SW 1271 (cell line): ENCODE measurements at regions not wholly inside any gene's neighbourhood (a gene's known extent, or its start where the extent isn't known, plus 50 kb on each side); places are given as distances from the start of the nearest gene placed in this dataset.

Experiments
- DNase-seq, 2 experiments: peaks; one replicate each; lab custom pipeline; 2025; lab: John Stamatoyannopoulos, UW

GRCh38 chr15:87631093-87631492 is 625.4 kb downstream of the NTRK3 start:
- DNase-seq = no peak

GRCh38 chr15:87628311-87628710 is 628.2 kb downstream of the NTRK3 start:
- no peak for DNase-seq

DNA sequence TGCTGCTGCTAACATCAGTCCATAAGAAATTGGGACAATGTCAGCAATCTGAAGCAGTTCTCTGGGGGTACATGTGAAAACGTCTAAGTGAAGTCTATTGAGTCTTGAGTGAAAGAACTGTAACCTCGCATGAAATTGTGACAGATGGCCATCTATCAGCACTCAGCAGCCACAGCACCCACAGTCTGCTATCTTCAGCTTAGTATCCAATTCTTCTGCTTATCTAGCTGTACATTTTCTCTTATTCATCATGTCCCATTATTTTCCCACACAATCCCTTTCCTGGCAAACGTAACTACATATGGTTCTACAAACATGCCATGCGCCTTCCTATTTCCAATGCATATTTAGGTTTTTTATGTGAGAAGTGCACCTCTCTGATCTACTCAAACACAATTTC is 629.7 kb downstream of the NTRK3 start:
- DNase-seq = no peak

DNA sequence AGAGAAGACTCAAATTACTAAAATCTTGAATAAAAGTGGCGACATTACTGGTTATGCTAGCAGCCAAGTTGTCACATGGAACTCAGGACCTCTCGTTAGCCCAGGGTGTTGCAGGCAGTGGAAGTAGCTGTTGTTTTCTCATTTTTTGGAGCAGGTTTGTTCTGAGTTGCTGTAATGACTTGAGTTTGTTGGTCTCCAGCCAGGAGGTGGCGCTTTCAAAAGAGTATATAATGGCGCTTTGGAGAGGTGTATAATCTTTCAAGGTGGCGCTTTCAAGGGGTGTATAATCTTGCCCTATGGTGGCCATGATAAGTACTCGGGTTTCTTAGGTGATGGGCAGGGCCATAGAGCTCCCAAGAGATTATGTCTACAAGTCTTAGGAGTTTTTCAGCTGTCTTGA is 632.7 kb downstream of the NTRK3 start:
- peak in 1 of 2 experiments; percentile 13 for DNase-seq

DNA sequence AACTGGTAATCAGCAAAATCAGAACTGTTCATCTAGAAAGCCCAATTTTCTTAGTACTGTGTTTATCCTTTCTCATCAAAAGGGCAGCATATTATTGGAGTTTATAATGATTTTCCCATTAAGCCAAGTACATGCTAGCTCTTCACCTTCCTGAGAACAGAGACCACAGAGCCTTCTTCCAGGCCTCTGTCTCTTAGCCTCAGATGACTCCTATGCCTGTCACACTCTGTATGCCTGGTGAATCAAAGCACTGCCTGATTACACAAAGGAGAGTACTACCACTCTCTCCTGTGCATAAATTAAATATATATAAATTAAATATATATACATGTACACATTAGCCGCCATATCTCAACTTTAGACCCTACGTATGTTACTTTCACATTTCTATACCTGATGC is 636.1 kb downstream of the NTRK3 start:
- DNase-seq = no peak

DNA sequence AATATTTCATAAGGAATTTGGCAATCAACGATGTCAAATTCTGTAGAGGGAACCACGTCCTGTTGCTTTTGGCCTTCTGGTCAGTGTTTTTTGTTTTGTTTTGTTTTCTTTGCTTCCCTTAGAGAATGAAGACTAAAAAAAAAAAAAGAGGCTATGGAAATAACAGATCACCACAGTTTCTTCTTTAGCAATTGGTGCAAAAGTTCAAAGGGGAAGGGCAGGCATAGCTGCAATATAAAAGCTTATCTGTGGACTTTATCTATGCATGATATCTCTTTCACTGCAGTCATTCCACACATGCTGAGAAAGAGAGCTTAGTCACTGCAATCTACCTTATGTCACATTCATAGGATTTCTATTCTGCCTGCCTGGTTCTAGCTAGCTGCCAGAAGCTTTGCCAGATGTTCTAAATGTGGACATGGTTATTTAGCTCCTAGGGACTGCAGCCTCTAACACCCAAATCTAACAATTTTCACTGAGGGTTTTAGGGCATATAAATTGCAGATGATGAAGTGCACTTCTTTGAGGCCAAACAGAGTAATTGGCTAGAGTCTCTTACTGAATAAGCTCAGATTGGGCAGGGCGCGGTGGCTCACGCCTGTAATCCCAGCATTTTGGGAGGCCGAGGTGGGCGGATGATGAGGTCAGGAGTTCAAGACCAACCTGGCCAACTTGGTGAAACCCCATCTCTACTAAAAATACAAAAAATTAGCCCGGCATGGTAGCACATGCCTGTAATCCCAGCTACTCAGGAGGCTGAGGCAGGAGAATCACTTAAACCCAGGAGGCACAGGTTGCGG is 637.2 kb downstream of the NTRK3 start:
- peak in 1 of 2 experiments; percentile 78 for DNase-seq

GRCh38 chr15:87618203-87618725 is 638.3 kb downstream of the NTRK3 start:
- no peak for DNase-seq

GRCh38 chr15:87614704-87615103 is 641.8 kb downstream of the NTRK3 start:
- DNase-seq = no peak

- no peak for DNase-seq
These were observed 646.2 kb downstream of the NTRK3 start for GRCh38 chr15:87610366-87610765.

GRCh38 chr15:87609894-87610293 is 646.6 kb downstream of the NTRK3 start:
- no peak for DNase-seq

GRCh38 chr15:87609474-87609873 is 647.1 kb downstream of the NTRK3 start:
- DNase-seq = peak; percentile 43 to 65

- no peak for DNase-seq
These were observed 648.1 kb downstream of the NTRK3 start for GRCh38 chr15:87608238-87609028.

DNA sequence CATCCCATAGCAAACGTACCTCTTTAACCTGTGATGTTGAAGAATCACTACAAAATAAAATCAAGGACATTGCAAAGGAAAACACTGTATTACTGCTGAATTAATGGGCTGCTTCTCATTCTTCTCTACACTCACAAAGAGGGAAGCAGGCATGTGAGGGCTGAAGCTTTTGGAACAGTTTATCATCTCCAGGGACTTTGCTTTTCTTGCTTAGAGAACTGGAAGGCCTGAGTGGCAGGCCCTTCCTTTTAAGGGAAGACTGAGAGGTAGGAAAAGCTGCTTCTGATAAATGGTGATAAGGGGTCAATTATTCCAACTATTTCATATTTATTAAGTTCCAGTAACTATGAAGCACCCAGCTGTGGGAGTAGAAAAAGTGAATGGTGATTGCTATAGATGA is 649.6 kb downstream of the NTRK3 start:
- DNase-seq = no peak

DNA sequence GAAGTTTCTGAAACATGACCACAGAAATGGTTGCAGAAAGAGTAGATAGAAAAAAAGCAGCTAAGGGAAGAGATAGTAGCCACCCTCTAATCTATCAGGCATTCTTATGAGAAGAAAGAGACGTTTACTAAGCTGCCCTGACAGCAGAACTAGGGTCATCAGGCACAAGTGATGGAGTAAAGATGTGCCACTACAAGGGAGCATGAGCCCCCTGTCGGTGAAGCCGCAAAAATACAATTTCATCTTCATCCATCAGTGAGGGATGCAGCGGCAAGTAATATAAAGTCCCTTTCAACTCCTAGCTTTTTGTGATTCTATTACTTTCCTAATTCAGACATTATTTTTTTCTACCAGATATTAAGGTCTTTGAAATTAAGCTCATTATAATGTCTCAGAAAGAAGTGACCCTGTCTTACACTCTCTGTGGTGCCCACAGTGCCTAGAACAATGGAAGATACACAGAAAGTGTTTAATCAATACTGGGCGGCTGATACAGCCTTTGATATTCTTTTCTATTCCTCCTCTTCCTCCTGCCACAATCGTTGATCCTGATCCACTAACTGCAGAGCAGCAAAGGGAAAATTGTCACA is 651.6 kb downstream of the NTRK3 start:
- DNase-seq = peak in 1 of 2 experiments; percentile 20

DNA sequence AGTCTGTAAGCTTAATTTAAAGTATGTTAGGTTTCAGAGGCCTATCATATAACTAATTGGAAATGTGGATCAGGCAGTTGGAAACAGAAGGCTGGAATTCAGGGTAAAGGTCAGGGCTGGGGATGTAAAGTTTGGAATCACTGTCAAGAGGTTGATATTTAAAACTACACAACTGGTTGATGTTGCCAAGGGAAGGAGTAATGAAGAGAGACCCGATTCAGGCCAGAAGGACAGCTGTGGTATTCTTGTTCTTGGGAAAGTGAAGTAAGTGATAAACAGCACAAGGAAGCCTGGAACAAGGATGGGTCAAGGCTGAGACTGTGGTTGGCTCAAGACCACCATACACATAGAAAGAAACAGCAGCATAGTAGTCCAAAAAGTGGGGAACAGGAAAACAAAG is 654.2 kb downstream of the NTRK3 start:
- DNase-seq = no peak

GRCh38 chr15:87599616-87600015 is 656.9 kb downstream of the NTRK3 start:
- no peak for DNase-seq

DNA sequence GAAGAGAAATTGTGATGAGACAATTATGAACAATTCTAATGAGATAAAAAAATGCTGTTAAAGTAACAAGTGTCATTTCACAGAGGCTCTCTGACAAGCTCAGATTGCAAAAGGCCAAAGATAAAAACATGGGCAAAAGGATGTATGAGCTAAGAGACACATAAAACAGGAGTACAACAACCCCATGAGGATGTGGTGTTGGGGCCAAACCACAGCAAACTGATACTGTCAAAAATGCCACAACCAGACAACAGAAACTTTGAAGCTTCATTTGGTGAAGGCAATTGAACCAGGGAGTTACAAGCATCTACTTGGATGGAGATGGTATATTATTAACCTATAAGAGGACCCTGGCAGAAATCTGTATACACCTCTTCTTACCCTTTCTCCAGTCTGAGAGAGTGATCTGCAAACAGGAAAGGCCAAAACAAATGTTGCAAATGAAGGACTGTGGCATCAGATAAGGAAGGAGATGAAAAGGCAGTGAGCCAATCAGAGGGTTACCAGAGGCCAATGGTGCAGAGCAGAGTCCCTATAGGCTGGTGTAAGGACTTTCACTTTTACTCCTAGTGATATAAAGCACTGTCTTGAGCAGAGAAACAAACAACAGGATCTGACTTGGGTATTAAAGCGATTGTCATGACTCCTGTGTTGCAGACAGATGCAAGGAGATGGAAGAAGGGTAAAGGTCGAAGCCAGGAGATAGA is 659.0 kb downstream of the NTRK3 start:
- no peak for DNase-seq

- DNase-seq = no peak
These were observed 665.0 kb downstream of the NTRK3 start for GRCh38 chr15:87591582-87591981.

- DNase-seq = no peak
These were observed 665.5 kb downstream of the NTRK3 start for GRCh38 chr15:87591042-87591441.

DNA sequence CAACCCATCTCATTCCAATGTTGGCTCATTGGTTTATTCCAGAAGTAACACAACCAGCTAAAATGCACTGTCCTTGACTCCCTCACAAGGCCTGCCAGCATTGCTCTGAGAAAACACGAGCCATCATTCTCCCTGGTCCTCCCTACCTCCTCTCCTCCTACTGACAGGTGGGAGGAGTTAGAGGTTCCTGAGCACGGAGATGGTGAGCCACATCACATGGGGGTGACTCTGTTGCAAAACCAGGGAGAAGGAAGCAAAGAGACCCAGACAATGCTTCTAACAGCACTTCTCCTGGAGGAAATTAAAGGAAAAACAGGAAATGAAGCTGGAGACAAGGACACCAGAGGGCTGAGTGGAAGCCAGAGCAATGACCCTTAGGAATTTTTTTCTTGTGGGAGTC is 667.4 kb downstream of the NTRK3 start:
- DNase-seq = no peak

- DNase-seq = no peak
These were observed 674.4 kb downstream of the NTRK3 start for GRCh38 chr15:87582169-87582568.

DNA sequence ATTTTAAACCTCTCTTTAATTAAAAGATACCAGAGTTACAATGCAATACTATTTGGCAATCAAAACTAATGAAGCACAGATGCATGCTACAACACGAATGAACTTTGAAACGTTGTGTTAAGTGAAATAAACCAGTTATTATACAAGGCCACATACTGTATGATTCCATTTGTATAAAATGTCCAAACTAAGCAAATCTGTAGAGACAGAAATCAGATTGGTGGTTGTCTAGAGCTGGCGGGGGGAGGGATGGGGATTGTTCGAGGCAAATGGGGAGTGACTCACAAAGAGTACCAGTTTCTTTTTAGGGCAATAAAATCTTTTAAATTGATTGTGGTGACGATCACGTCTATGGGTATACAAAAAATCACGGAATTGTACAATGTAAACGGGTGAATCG is 677.0 kb downstream of the NTRK3 start:
- no peak for DNase-seq
